HUES48 (cell line): ENCODE measurements at regions not wholly inside any gene's neighbourhood (a gene's known extent, or its start where the extent isn't known, plus 50 kb on each side); places are given as distances from the start of the nearest gene placed in this dataset.

Experiments
- H3K27ac ChIP-seq: one replicate; pipeline ENCODE4 v1.7.0; 2013; ENCODE audit warnings: low read depth, low read length, inconsistent platforms
- H3K27me3 ChIP-seq: 2 replicates; pipeline ENCODE4 v1.6.1; 2013; ENCODE audit warnings: mild to moderate bottlenecking, low read length; ENCODE audit not compliant: control insufficient read depth, insufficient read depth
- H3K36me3 ChIP-seq: 2 replicates; pipeline ENCODE4 v1.6.1; 2013; ENCODE audit warnings: low read length; ENCODE audit not compliant: control insufficient read depth, insufficient read depth
- H3K4me1 ChIP-seq: 2 replicates; pipeline ENCODE4 v1.6.1; 2013; ENCODE audit warnings: mild to moderate bottlenecking, low read length; ENCODE audit not compliant: control insufficient read depth, insufficient read depth
- H3K4me3 ChIP-seq: 2 replicates; pipeline ENCODE4 v1.5.1; 2013; ENCODE audit warnings: mild to moderate bottlenecking, low read depth, low read length
- H3K9ac ChIP-seq: 2 replicates; pipeline ENCODE4 v1.6.1; 2013; ENCODE audit warnings: mild to moderate bottlenecking, low read depth, low read length, moderate library complexity
- H3K9me3 ChIP-seq: 2 replicates; pipeline ENCODE4 v1.6.1; 2013; ENCODE audit warnings: low read length; ENCODE audit not compliant: control insufficient read depth, insufficient read depth

DNA sequence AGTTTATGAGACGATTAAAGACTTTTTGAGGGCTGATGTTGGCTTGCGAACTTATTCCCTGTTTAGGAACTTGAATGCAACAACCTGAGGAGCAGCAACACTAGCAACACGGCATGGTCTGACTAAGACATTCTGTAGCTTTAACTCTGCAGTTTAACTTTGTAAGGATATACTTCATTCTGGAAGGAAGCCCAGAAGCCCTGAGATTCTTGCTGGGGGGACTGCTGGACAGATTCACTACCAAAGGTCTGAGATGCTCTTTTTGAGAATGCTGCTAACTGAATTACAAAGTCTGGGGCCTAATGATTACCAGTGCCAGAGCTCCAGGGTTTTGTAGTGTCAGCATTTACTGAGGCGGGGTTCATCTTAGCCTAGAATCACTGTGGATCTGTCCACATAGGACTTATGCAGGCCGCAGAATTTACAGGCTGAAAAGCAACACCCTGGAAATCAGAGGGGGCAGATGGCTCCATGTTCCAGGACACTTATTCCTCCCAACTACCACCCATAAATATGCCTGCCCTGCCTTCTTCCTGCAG, 537.1 kb upstream of the CDH18 start:
- Histone ChIP-seq H3K4me1 (no peaks in the 10 kb centered on the region), H3K9ac (no peak overlapping the region), H3K27me3 (no peaks in the 10 kb centered on the region), H3K9me3 (no peaks in the 10 kb centered on the region), H3K4me3 (no peak overlapping the region), H3K27ac (no peak overlapping the region), H3K36me3 (no peaks in the 10 kb centered on the region)

DNA sequence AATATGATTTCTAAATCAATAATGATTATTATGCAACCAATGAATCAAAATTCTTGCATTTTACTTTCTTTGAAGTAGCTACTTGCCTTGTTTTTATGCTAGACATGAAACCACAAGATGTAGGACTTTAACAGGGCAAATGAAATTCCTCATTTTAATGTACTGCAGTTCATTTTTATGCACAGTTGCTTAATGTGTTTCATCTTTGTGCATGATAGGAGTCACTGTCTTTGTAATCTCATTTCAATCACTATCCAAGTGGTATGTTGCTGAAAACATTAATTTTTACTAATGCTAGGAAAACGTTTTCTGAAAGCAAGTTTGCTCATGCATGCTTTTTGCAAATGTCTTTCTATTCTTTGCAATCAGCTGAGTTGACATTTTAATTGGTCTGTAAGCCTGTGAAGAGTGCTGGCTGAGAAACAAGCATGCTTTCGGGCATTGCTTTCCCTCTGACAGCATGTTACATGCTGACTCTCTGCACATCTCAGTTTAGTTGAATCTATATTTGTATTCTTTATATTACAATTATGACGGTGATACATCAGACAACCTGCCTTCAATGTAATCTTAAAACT, 535.0 kb upstream of the CDH18 start:
- H3K36me3 ChIP-seq, result no peaks in the 10 kb centered on the region
- H3K27me3 ChIP-seq, result no peaks in the 10 kb centered on the region
- H3K9ac ChIP-seq, result no peak overlapping the region
- no peaks in the 10 kb centered on the region for H3K4me1 ChIP-seq
- H3K4me3 ChIP-seq, result no peak overlapping the region
- H3K9me3 ChIP-seq, result no peaks in the 10 kb centered on the region
- H3K27ac ChIP-seq, result no peak overlapping the region

DNA sequence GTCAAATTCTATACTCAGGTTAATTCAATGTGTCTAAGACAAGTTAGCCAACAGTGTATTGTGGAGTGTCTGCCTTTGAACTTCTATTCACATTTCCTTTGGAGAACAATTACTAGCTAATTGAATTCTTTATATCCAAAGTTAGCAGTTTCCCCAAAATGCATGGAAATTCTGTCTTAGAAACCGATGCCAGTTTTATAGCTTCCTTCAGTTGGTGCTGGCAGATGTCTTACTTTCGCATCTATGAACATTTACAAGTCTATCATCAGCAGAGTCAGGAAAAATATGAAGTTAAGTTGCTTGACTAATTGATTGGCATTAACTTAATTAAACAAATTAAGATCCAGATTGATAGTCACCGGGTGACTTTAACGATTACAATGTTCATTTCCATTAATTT, 527.6 kb upstream of the CDH18 start:
- Histone ChIP-seq H3K36me3 (no peaks in the 10 kb centered on the region), H3K4me3 (no peak overlapping the region), H3K9me3 (no peaks in the 10 kb centered on the region), H3K27ac (no peak overlapping the region), H3K27me3 (no peaks in the 10 kb centered on the region), H3K9ac (no peak overlapping the region), H3K4me1 (no peaks in the 10 kb centered on the region)

DNA sequence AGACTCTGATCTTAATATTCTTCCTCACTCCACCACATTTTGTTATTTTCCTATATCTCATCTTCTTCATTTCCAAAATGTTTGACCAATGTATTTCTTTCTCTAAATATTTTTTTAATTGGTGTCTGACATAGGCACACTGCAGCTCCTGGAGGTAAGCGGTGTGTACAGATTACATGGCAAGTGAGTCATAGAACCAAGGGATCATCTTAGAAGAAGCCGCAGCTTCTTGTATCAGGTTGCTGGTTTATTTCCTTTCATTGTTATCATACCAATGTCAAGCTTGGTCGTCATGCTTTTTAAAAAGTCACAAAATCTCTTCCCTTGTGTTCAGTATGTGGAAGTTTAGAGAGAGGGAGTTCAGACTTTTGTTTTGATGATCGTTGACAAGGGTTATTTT, 526.1 kb upstream of the CDH18 start:
- H3K27ac ChIP-seq, result no peak overlapping the region

DNA sequence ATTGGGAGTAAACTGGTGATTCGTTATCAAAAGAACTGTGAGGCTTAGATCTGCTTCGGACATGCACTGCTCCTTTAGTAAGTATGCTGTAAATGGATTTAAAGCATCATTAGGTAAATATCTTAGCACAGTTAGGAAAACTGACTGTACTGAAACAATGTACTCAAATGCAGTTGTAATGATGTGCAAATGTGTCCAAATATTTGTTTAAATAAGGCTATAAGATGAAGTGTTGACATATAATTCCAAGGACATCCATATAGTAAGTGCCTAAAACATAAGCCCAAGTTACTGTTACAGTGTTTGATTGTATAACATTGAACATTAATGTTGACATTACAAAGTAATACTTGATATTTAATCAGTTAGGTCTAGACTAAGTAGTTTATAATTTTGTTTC, 512.5 kb upstream of the CDH18 start:
- H3K27ac ChIP-seq, result no peak overlapping the region
- H3K9me3 ChIP-seq, result no peaks in the 10 kb centered on the region
- no peaks in the 10 kb centered on the region for H3K4me1 ChIP-seq
- no peak overlapping the region for H3K4me3 ChIP-seq
- H3K36me3 ChIP-seq, result no peaks in the 10 kb centered on the region
- no peak overlapping the region for H3K9ac ChIP-seq
- no peaks in the 10 kb centered on the region for H3K27me3 ChIP-seq

More for the DNA sequence above, 526.1 kb upstream of the CDH18 start:
- no peaks in the 10 kb centered on the region for H3K27me3 ChIP-seq
- no peak overlapping the region for H3K9ac ChIP-seq
- no peaks in the 10 kb centered on the region for H3K9me3 ChIP-seq
- H3K4me3 ChIP-seq, result no peak overlapping the region
- no peaks in the 10 kb centered on the region for H3K36me3 ChIP-seq
- H3K4me1 ChIP-seq, result no peaks in the 10 kb centered on the region

DNA sequence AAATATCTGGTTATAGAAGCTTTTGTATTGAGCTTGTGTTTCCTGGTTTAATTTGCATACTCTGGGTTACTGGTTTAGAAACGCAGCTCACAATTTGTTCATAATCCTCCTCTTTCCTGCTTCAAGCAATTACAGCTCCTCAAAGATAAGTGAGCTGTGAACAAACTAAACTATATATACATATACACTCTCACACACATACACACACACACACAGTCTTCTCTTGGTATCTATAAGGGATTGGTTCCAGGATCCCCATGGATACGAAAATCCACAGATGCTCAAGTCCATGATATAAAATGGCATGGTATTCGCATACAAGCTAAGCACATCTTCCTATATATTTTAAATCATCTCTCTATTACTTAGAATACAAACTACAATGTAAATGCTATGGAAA, 510.9 kb upstream of the CDH18 start:
- Histone ChIP-seq H3K27ac (no peak overlapping the region), H3K4me3 (no peak overlapping the region), H3K9ac (no peak overlapping the region), H3K4me1 (no peaks in the 10 kb centered on the region), H3K36me3 (no peaks in the 10 kb centered on the region), H3K9me3 (no peaks in the 10 kb centered on the region), H3K27me3 (no peaks in the 10 kb centered on the region)

DNA sequence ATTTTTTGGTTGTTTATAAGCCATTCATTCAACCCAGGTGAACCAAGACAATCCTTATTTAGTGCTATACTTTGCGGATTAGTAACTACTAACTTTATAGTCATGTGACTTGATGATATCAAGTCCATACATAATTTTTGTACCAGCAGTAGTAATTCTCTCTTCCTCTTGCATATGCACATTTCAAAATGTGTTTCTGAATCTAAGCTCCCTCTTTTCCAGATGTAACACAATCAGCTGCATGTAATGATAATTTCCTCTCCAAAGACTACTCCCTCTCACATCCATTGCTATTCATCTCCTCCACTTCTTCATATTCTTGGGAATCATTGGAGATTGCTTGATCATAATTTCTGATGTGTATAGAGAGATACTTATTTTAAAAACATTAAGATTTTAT, 510.1 kb upstream of the CDH18 start:
- Histone ChIP-seq H3K9ac (no peak overlapping the region), H3K4me1 (no peaks in the 10 kb centered on the region), H3K36me3 (no peaks in the 10 kb centered on the region), H3K27me3 (no peaks in the 10 kb centered on the region), H3K27ac (no peak overlapping the region), H3K4me3 (no peak overlapping the region), H3K9me3 (no peaks in the 10 kb centered on the region)

DNA sequence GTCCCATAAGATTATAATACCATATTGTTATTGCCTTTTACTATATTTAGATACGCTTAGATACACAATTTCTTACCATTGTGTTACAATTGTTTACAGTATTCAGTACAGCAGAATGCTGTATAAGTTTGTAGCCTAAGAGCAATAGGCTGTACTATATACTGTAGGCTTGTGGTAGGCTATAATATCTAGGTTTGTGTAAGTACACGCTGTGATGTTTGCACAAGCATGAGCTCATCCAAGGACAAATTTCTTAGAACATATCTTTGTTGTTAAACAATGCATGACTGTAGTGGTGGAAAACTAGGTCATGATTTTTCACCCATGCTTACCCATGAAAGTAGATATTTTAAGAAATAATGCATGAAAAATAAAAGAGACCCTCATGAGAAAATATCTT, 509.4 kb upstream of the CDH18 start:
- Histone ChIP-seq H3K4me1 (no peaks in the 10 kb centered on the region), H3K36me3 (no peaks in the 10 kb centered on the region), H3K4me3 (no peak overlapping the region), H3K27ac (no peak overlapping the region), H3K9ac (no peak overlapping the region), H3K27me3 (no peaks in the 10 kb centered on the region), H3K9me3 (no peaks in the 10 kb centered on the region)

DNA sequence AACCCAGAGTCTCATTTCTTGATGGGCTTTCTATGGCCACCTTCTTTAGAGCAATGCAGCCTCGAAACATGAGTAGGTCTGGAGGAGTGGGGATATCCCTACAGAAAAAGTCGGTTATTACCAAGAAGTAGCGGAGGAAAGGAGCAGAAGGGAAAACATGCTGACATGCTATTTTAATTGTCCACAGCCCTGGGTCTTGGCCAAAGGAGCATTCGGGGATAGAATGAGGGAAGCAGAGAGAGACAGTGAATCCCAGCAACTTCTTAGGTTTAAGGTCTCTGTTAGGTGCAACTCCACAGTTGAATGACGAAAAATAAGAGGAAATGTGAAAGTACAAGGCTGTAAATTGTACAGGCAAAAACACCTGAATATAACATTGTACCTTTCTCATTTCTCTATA, 506.7 kb upstream of the CDH18 start:
- H3K9ac ChIP-seq, result no peak overlapping the region
- H3K36me3 ChIP-seq, result no peaks in the 10 kb centered on the region
- no peaks in the 10 kb centered on the region for H3K27me3 ChIP-seq
- no peaks in the 10 kb centered on the region for H3K9me3 ChIP-seq
- H3K27ac ChIP-seq, result no peak overlapping the region
- no peak overlapping the region for H3K4me3 ChIP-seq
- H3K4me1 ChIP-seq, result no peaks in the 10 kb centered on the region

DNA sequence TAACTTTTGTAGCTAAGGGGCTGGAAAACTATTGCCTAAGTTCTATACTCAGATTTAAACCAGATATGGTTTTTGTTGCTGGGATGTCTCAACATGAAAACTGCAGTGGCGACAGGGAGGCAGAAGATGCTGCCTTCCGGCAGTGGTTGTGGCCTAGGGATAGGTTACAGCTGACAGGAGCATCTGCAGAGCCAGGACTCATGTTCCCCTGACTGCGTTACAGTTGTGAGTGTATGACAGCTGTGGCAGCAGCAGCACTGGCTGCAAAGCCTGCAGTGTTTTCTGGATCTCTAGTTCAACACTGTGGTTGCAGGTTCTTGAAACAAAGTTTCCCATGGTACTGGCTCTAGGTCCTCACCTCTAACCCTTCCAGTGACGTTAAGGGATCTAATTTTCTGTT, 498.8 kb upstream of the CDH18 start:
- Histone ChIP-seq H3K27ac (no peak overlapping the region), H3K4me1 (no peaks in the 10 kb centered on the region), H3K4me3 (no peak overlapping the region), H3K36me3 (no peaks in the 10 kb centered on the region), H3K9me3 (no peaks in the 10 kb centered on the region), H3K9ac (no peak overlapping the region), H3K27me3 (no peaks in the 10 kb centered on the region)

DNA sequence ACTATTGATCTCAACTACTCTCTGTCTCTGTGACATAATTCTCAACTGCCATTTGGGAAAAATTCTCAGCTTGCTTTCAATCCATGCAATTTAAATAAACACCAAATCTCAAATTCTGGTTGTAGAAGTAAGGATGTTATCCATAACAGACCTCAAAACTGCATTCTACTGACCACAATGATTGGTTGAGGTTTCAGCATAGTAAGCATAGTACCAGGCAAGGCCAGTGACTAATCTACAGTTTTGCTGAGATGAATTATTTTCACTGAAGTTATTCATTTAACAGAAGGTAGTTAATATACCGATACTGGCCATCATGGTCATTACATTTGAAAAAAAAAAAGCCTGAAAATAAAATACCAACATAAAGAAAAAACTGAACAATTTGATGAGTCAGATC, 488.0 kb upstream of the CDH18 start:
- Histone ChIP-seq H3K4me1 (no peaks in the 10 kb centered on the region), H3K27me3 (no peaks in the 10 kb centered on the region), H3K9me3 (no peaks in the 10 kb centered on the region), H3K4me3 (no peak overlapping the region), H3K9ac (no peak overlapping the region), H3K27ac (no peak overlapping the region), H3K36me3 (no peaks in the 10 kb centered on the region)

DNA sequence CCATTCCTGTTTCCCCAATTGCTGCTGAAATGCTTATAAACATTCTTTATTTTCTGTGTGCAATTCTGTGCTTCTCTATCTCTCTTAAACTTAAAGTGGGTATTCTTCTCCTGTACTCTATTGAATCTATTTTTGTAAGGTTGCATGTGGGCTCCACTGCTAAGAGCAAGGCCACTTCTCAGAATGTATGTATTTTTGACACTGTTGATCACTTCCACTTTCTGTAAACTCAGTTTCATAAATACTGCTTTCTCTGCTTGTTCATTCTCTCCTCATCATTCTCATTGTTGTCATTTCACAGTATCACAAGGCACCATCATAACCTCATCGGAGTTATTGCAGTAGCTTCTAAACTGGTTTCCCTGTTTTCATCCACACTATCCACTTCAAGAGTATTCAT, 483.0 kb upstream of the CDH18 start:
- no peaks in the 10 kb centered on the region for H3K4me1 ChIP-seq
- H3K4me3 ChIP-seq, result no peak overlapping the region
- no peaks in the 10 kb centered on the region for H3K9me3 ChIP-seq
- no peaks in the 10 kb centered on the region for H3K36me3 ChIP-seq
- no peaks in the 10 kb centered on the region for H3K27me3 ChIP-seq
- H3K9ac ChIP-seq, result no peak overlapping the region
- H3K27ac ChIP-seq, result no peak overlapping the region
